ENCODE measurements at regions not wholly inside any gene's neighbourhood (a gene's known extent, or its start where the extent isn't known, plus 50 kb on each side); places are given as distances from the start of the nearest gene placed in this dataset.

GRCh38 chr7:4519819-4520520 is 162.1 kb upstream of the FOXK1 start:
- no peak for TF ChIP-seq POLR2A (IDR thresholded peaks at IDR 0.05)
- no peak for TF ChIP-seq CTCF (IDR thresholded peaks at IDR 0.05)
- no peak for TF ChIP-seq POLR2AphosphoS5 (IDR thresholded peaks at IDR 0.05)

Data from breast epithelium (tissue), 3 donors.